GM12891 (cell line): ENCODE measurements at regions not wholly inside any gene's neighbourhood (a gene's known extent, or its start where the extent isn't known, plus 50 kb on each side); places are given as distances from the start of the nearest gene placed in this dataset.

ENCODE experiments used
- DNase-seq: peaks from one replicate; pipeline ENCODE4 v3.0.0; 2011; ENCODE audit warnings: low spot score; ENCODE audit not compliant: insufficient read length
- FAIRE-seq: peaks from 2 replicates; lab custom pipeline; 2011; peaks lifted over from hg19 to GRCh38; lab: Jason Lieb, UNC
- PAX5 ChIP-seq: IDR thresholded peaks from 2 replicates; pipeline ENCODE4 v1.6.1; 2011; ENCODE audit warnings: low read length, moderate library complexity, mild to moderate bottlenecking; ENCODE audit not compliant: insufficient read depth, severe bottlenecking
- POLR2A ChIP-seq: IDR thresholded peaks from 2 replicates; pipeline ENCODE4 v1.6.1; 2011; ENCODE audit warnings: low read depth, low read length, control low read depth
- POLR2AphosphoS5 ChIP-seq: IDR thresholded peaks from 2 replicates; pipeline ENCODE4 v1.6.1; 2011; ENCODE audit warnings: low read depth, low read length, control low read depth
- POU2F2 ChIP-seq: IDR thresholded peaks from 2 replicates; pipeline ENCODE4 v1.6.1; 2011; ENCODE audit warnings: low read depth, mild to moderate bottlenecking, control low read depth, low read length, moderate library complexity
- SPI1 ChIP-seq: IDR thresholded peaks from 2 replicates; pipeline ENCODE4 v1.6.1; 2011; ENCODE audit warnings: low read depth, low read length, control low read depth
- TAF1 ChIP-seq: IDR thresholded peaks from 2 replicates; pipeline ENCODE4 v1.6.1; 2011; ENCODE audit warnings: low read depth, low read length, control low read depth

GRCh38 chr1:83512373-83513193 lies 486.3 kb downstream of the TTLL7 start:
- FAIRE-seq (no peak), DNase-seq (no peak)
- no peak for TF ChIP-seq POLR2A
- no peak for TF ChIP-seq SPI1
- no peak for TF ChIP-seq PAX5
- TF ChIP-seq POLR2AphosphoS5 = no peak
- TF ChIP-seq TAF1 = no peak
- TF ChIP-seq POU2F2 = no peak

GRCh38 chr1:83511146-83511726 lies 487.7 kb downstream of the TTLL7 start:
- FAIRE-seq (no peak), DNase-seq (no peak)
- TF ChIP-seq PAX5 = no peak

GRCh38 chr1:83509301-83509781 lies 489.6 kb downstream of the TTLL7 start:
- peak; percentile 26 for FAIRE-seq
- DNase-seq = no peak
- TF ChIP-seq POU2F2 (no peak), TAF1 (no peak), POLR2AphosphoS5 (no peak), PAX5 (no peak)

GRCh38 chr1:83508485-83509151 lies 490.3 kb downstream of the TTLL7 start:
- TF ChIP-seq TAF1 (0 out of 2 replicates have a peak, but pooled peaks have one; percentile 15), POU2F2 (peak; percentile 36; the same call in 1 of the 2 replicates), POLR2A (no peak), POLR2AphosphoS5 (no peak), PAX5 (no peak), SPI1 (peak; percentile 93)

GRCh38 chr1:83505148-83505547 lies 493.8 kb downstream of the TTLL7 start:
- peak; percentile 45 for FAIRE-seq
- no peak for DNase-seq
- TF ChIP-seq SPI1 (peak; percentile 85), POU2F2 (no peak)

More at GRCh38 chr1:83508485-83509151, 490.3 kb downstream of the TTLL7 start:
- DNase-seq (no peak), FAIRE-seq (peak; percentile 82)

GRCh38 chr1:83503153-83503552 lies 495.8 kb downstream of the TTLL7 start:
- no peak for TF ChIP-seq POLR2A
- TF ChIP-seq POLR2AphosphoS5 = no peak
- TF ChIP-seq TAF1 = no peak
- TF ChIP-seq PAX5 = no peak
- TF ChIP-seq SPI1 = no peak
- no peak for TF ChIP-seq POU2F2
- FAIRE-seq = no peak

GRCh38 chr1:83500987-83501591 lies 497.8 kb downstream of the TTLL7 start:
- TF ChIP-seq TAF1 = no peak
- TF ChIP-seq SPI1 = no peak
- TF ChIP-seq POLR2A = no peak
- no peak for TF ChIP-seq POLR2AphosphoS5
- no peak for TF ChIP-seq PAX5
- TF ChIP-seq POU2F2 = no peak; the same call in 1 of the 2 replicates
- FAIRE-seq (peak; percentile 91), DNase-seq (no peak)

More at GRCh38 chr1:83503153-83503552, 495.8 kb downstream of the TTLL7 start:
- no peak for DNase-seq

- no peak for TF ChIP-seq POLR2A
- no peak for TF ChIP-seq TAF1
- no peak for TF ChIP-seq PAX5
- TF ChIP-seq SPI1 = no peak
- no peak for TF ChIP-seq POLR2AphosphoS5
- TF ChIP-seq POU2F2 = no peak
- no peak for DNase-seq
- FAIRE-seq = peak; percentile 5
Measured at GRCh38 chr1:83500531-83500930, 498.4 kb downstream of the TTLL7 start.

- peak; percentile 83 for FAIRE-seq
Measured at GRCh38 chr1:83499998-83500397, 498.9 kb downstream of the TTLL7 start.

GRCh38 chr1:83497563-83497962 lies 501.4 kb downstream of the TTLL7 start:
- peak; percentile 82 for FAIRE-seq

More at GRCh38 chr1:83499998-83500397, 498.9 kb downstream of the TTLL7 start:
- no peak for DNase-seq
- TF ChIP-seq POLR2AphosphoS5 = no peak
- no peak for TF ChIP-seq PAX5
- peak; percentile 94 for TF ChIP-seq SPI1

More at GRCh38 chr1:83497563-83497962, 501.4 kb downstream of the TTLL7 start:
- no peak for TF ChIP-seq TAF1
- no peak for TF ChIP-seq POLR2A
- TF ChIP-seq POLR2AphosphoS5 = no peak
- DNase-seq = no peak
